ENCODE measurements at regions not wholly inside any gene's neighbourhood (a gene's known extent, or its start where the extent isn't known, plus 50 kb on each side); places are given as distances from the start of the nearest gene placed in this dataset.
A peak's percentile ranks its signal among the peaks of the same experiment; 100 is the strongest.
"Not testable (repeated sequence)": the region's sequence is repeated elsewhere in the genome, so short reads cannot be mapped to it uniquely, and the experiment has no call there.

GRCh38 chr2:208607694-208608093 is 201.1 kb downstream of the PTH2R start:
- ChIA-PET POLR2A (ENCODE audit: unreplicated experiment) (no interaction called here), CTCF (no interaction called here)

GRCh38 chr2:208608122-208608835 is 201.7 kb downstream of the PTH2R start:
- ChIA-PET CTCF (no interaction called here), POLR2A (ENCODE audit: unreplicated experiment) (no interaction called here)
- TF ChIP-seq CTCF (conservative IDR thresholded peaks at IDR 0.05) = no peak
- TF ChIP-seq EZH2 (IDR thresholded peaks at IDR 0.05; ENCODE audit: low read depth) = no peak
- Histone ChIP-seq H4K20me1 (ENCODE audit: insufficient read depth) (no peaks in the 10 kb centered on the region), H3F3A (ENCODE audit: insufficient read depth, low read depth) (no peaks in the 10 kb centered on the region), H3K27ac (no peak overlapping the region), H3K27me3 (ENCODE audit: insufficient read depth, low read depth) (no peaks in the 10 kb centered on the region), H3K4me2 (no peak overlapping the region), H3K4me1 (replicated peaks; ENCODE audit: insufficient read depth) (peaks cover 7% of the 10 kb centered on the region; the same call in 1 of the 2 replicates), H2AFZ (no peak overlapping the region), H3K4me3 (no peak overlapping the region), H3K9me3 (ENCODE audit: insufficient read depth, low read depth) (no peaks in the 10 kb centered on the region), H3K36me3 (ENCODE audit: low read depth) (no peaks in the 10 kb centered on the region), H3K79me2 (ENCODE audit: low read depth) (no peaks in the 10 kb centered on the region), H3K9me2 (ENCODE audit: insufficient read depth) (no peaks in the 10 kb centered on the region)
- BruUV-seq (replicated peaks) = no TSS peak
- intact Hi-C loops (cut with micrococcal nuclease; ENCODE audit: unreplicated experiment) = no loop called here
- peak in 1 of 2 experiments; percentile 47 for DNase-seq

More at GRCh38 chr2:208607694-208608093, 201.1 kb downstream of the PTH2R start:
- no TSS peak for BruUV-seq (replicated peaks)
- Histone ChIP-seq H3K36me3 (ENCODE audit: low read depth) (no peaks in the 10 kb centered on the region), H3K79me2 (ENCODE audit: low read depth) (no peaks in the 10 kb centered on the region), H3K4me1 (replicated peaks; ENCODE audit: insufficient read depth) (peaks cover 7% of the 10 kb centered on the region; the same call in 1 of the 2 replicates), H3K4me3 (no peak overlapping the region), H2AFZ (no peak overlapping the region), H3K4me2 (no peak overlapping the region), H3F3A (ENCODE audit: insufficient read depth, low read depth) (no peaks in the 10 kb centered on the region), H3K27me3 (ENCODE audit: insufficient read depth, low read depth) (no peaks in the 10 kb centered on the region), H3K9me3 (ENCODE audit: insufficient read depth, low read depth) (no peaks in the 10 kb centered on the region), H3K27ac (no peak overlapping the region), H3K9me2 (ENCODE audit: insufficient read depth) (no peaks in the 10 kb centered on the region), H4K20me1 (ENCODE audit: insufficient read depth) (no peaks in the 10 kb centered on the region)
- TF ChIP-seq EZH2 (IDR thresholded peaks at IDR 0.05; ENCODE audit: low read depth) = no peak
- TF ChIP-seq CTCF (conservative IDR thresholded peaks at IDR 0.05) = no peak
- no peak for DNase-seq
- intact Hi-C loops (cut with micrococcal nuclease; ENCODE audit: unreplicated experiment) = no loop called here

- Histone ChIP-seq H3K27me3 (ENCODE audit: insufficient read depth, low read depth) (no peaks in the 10 kb centered on the region), H3K4me2 (no peak overlapping the region), H2AFZ (no peak overlapping the region), H3F3A (ENCODE audit: insufficient read depth, low read depth) (no peaks in the 10 kb centered on the region), H3K27ac (no peak overlapping the region), H3K36me3 (ENCODE audit: low read depth) (no peaks in the 10 kb centered on the region), H3K9me2 (ENCODE audit: insufficient read depth) (no peaks in the 10 kb centered on the region), H3K4me1 (replicated peaks; ENCODE audit: insufficient read depth) (peaks cover 7% of the 10 kb centered on the region; the same call in 1 of the 2 replicates), H4K20me1 (ENCODE audit: insufficient read depth) (no peaks in the 10 kb centered on the region), H3K9me3 (ENCODE audit: insufficient read depth, low read depth) (no peaks in the 10 kb centered on the region), H3K79me2 (ENCODE audit: low read depth) (no peaks in the 10 kb centered on the region), H3K4me3 (no peak overlapping the region)
- POLR2A ChIA-PET (ENCODE audit: unreplicated experiment) = no interaction called here
- BruUV-seq (replicated peaks) = no TSS peak
- DNase-seq = no peak
- TF ChIP-seq EZH2 (IDR thresholded peaks at IDR 0.05; ENCODE audit: low read depth) (no peak), CTCF (conservative IDR thresholded peaks at IDR 0.05) (no peak)
- CTCF ChIA-PET = no interaction called here
- intact Hi-C loops (cut with micrococcal nuclease; ENCODE audit: unreplicated experiment) = no loop called here
Observed at GRCh38 chr2:208609166-208609804, 202.7 kb downstream of the PTH2R start.

GRCh38 chr2:208615675-208616074 is 209.1 kb downstream of the PTH2R start:
- H3F3A ChIP-seq (ENCODE audit: insufficient read depth, low read depth); DNase-seq; H2AFZ ChIP-seq; H3K4me3 ChIP-seq; H3K4me1 ChIP-seq (replicated peaks; ENCODE audit: insufficient read depth); POLR2A ChIA-PET (ENCODE audit: unreplicated experiment); H4K20me1 ChIP-seq (ENCODE audit: insufficient read depth); H3K9me3 ChIP-seq (ENCODE audit: insufficient read depth, low read depth); H3K4me2 ChIP-seq; H3K27me3 ChIP-seq (ENCODE audit: insufficient read depth, low read depth); H3K27ac ChIP-seq; H3K79me2 ChIP-seq (ENCODE audit: low read depth); CTCF ChIA-PET; intact Hi-C loops (cut with micrococcal nuclease; ENCODE audit: unreplicated experiment); H3K9me2 ChIP-seq (ENCODE audit: insufficient read depth); BruUV-seq (replicated peaks); H3K36me3 ChIP-seq (ENCODE audit: low read depth): not testable (repeated sequence)
